WTC11 (cell line): ENCODE measurements at regions not wholly inside any gene's neighbourhood (a gene's known extent, or its start where the extent isn't known, plus 50 kb on each side); places are given as distances from the start of the nearest gene placed in this dataset.
A peak's percentile ranks its signal among the peaks of the same experiment; 100 is the strongest.

Experiments used
- ATAC-seq: fragments of 200-7000 bp; cut with Tn5 transposase; 2 replicates; pipeline ENCODE4 v1.10.0; 2021; ENCODE audit warnings: mild to moderate bottlenecking, moderate library complexity
- CTCF ChIA-PET: fragments of 300-600 bp; sonication (Branson Sonifier 250); formaldehyde crosslinking; loops from one replicate; lab custom pipeline; 2021; ENCODE audit warnings: antibody characterized with exemption; lab: Charles Lee
- POLR2A ChIA-PET: fragments of 350-600 bp; sonication (Branson Sonifier 250); formaldehyde crosslinking; loops from one replicate; lab custom pipeline; 2021; ENCODE audit warnings: antibody characterized with exemption; lab: Charles Lee
- DNase-seq: peaks from one replicate; pipeline ENCODE4 v3.0.0; 2021; ENCODE audit warnings: low spot score
- H3K27ac Mint-ChIP-seq: 2 replicates; pipeline ENCODE4 v1.8.0; 2021; ENCODE audit warnings: mixed read lengths
- H3K27me3 Mint-ChIP-seq: 2 replicates; pipeline ENCODE4 v1.8.0; 2021; ENCODE audit warnings: low read depth, mild to moderate bottlenecking, moderate library complexity, mixed read lengths
- H3K36me3 Mint-ChIP-seq: 2 replicates; pipeline ENCODE4 v1.8.0; 2021; ENCODE audit warnings: mixed read lengths
- H3K4me1 Mint-ChIP-seq: 2 replicates; pipeline ENCODE4 v1.8.0; 2022; ENCODE audit warnings: mixed read lengths
- H3K4me3 Mint-ChIP-seq: 2 replicates; pipeline ENCODE4 v1.8.0; 2021; ENCODE audit warnings: mild to moderate bottlenecking, moderate library complexity, mixed read lengths
- H3K9me3 Mint-ChIP-seq: 2 replicates; pipeline ENCODE4 v1.8.0; 2021; ENCODE audit warnings: mixed read lengths
- AFF4 ChIP-seq: sonication (generic); formaldehyde crosslinking; IDR thresholded peaks from 2 replicates; pipeline ENCODE4 v1.8.1; 2023; ENCODE audit warnings: mild to moderate bottlenecking, missing genetic modification reagents, borderline replicate concordance
- ARID4B ChIP-seq: sonication (generic); formaldehyde crosslinking; IDR thresholded peaks from 2 replicates; pipeline ENCODE4 v1.8.0; 2023; ENCODE audit warnings: missing genetic modification reagents, mild to moderate bottlenecking, borderline replicate concordance
- ATF1 ChIP-seq: sonication (generic); formaldehyde crosslinking; IDR thresholded peaks from 2 replicates; pipeline ENCODE4 v1.8.1; 2023; ENCODE audit warnings: mild to moderate bottlenecking, moderate library complexity, missing genetic modification reagents
- CDX4 ChIP-seq: fragments of 250-450 bp; sonication (Bioruptor Pico); IDR thresholded peaks from 2 replicates; pipeline ENCODE4 v1.9.0; 2021; ENCODE audit warnings: moderate library complexity, mild to moderate bottlenecking, inconsistent platforms, borderline replicate concordance
- CREB1 ChIP-seq: sonication (generic); formaldehyde crosslinking; IDR thresholded peaks from 2 replicates; pipeline ENCODE4 v1.8.0; 2023; ENCODE audit warnings: mild to moderate bottlenecking, missing genetic modification reagents
- FOXP1 ChIP-seq: sonication (generic); formaldehyde crosslinking; IDR thresholded peaks from 2 replicates; pipeline ENCODE4 v1.8.0; 2022; ENCODE audit warnings: missing genetic modification reagents, mild to moderate bottlenecking, moderate library complexity, borderline replicate concordance
- GABPB1 ChIP-seq: sonication (generic); formaldehyde crosslinking; IDR thresholded peaks from 2 replicates; pipeline ENCODE4 v1.8.1; 2023; ENCODE audit warnings: mild to moderate bottlenecking, missing genetic modification reagents
- IRF1 ChIP-seq: sonication (generic); formaldehyde crosslinking; IDR thresholded peaks from 2 replicates; pipeline ENCODE4 v1.8.0; 2023; ENCODE audit warnings: missing genetic modification reagents
- MAX ChIP-seq: sonication (generic); formaldehyde crosslinking; IDR thresholded peaks from 2 replicates; pipeline ENCODE4 v1.8.0; 2022; ENCODE audit warnings: mild to moderate bottlenecking, missing genetic modification reagents
- NFE2L1 ChIP-seq: sonication (generic); formaldehyde crosslinking; IDR thresholded peaks from 2 replicates; pipeline ENCODE4 v1.8.1; 2023; ENCODE audit warnings: missing genetic modification reagents
- NFYB ChIP-seq: sonication (generic); formaldehyde crosslinking; conservative IDR thresholded peaks from 2 replicates; pipeline ENCODE4 v1.8.0; 2022; ENCODE audit warnings: low read depth, missing genetic modification reagents
- SP1 ChIP-seq: sonication (generic); formaldehyde crosslinking; conservative IDR thresholded peaks from 2 replicates; pipeline ENCODE4 v1.8.1; 2022; ENCODE audit warnings: missing genetic modification reagents
- TEAD1 ChIP-seq: sonication (generic); formaldehyde crosslinking; IDR thresholded peaks from 2 replicates; pipeline ENCODE4 v1.8.0; 2022; ENCODE audit warnings: mild to moderate bottlenecking, missing genetic modification reagents
- TP53 ChIP-seq: sonication (generic); formaldehyde crosslinking; IDR thresholded peaks from 2 replicates; pipeline ENCODE4 v1.8.1; 2023; ENCODE audit warnings: mild to moderate bottlenecking, missing genetic modification reagents
- ZNF281 ChIP-seq: sonication (generic); formaldehyde crosslinking; IDR thresholded peaks from 2 replicates; pipeline ENCODE4 v1.8.0; 2023; ENCODE audit warnings: mild to moderate bottlenecking, missing genetic modification reagents
- ZNF317 ChIP-seq: sonication (generic); formaldehyde crosslinking; IDR thresholded peaks from 2 replicates; pipeline ENCODE4 v1.8.1; 2023; ENCODE audit warnings: low read depth, mild to moderate bottlenecking, moderate library complexity, missing genetic modification reagents, borderline replicate concordance
- ZNF423 ChIP-seq: fragments of 250-450 bp; sonication (Bioruptor Pico); IDR thresholded peaks from 2 replicates; pipeline ENCODE4 v2.1.2; 2022; ENCODE audit warnings: mild to moderate bottlenecking, moderate library complexity
- ZNF425 ChIP-seq: fragments of 250-450 bp; sonication (Bioruptor Pico); conservative IDR thresholded peaks from 2 replicates; pipeline ENCODE4 v1.9.0; 2021; ENCODE audit warnings: mild to moderate bottlenecking

GRCh38 chr16:85491798-85492294 lies 121.3 kb upstream of the GSE1 start (continued):
- TF ChIP-seq ARID4B (no peak), CREB1 (no peak), MAX (CRISPR knock-in tag) (no peak), FOXP1 (CRISPR knock-in tag) (no peak), CDX4 (CRISPR knock-in tag) (no peak), ATF1 (CRISPR knock-in tag) (no peak), SP1 (CRISPR knock-in tag) (no peak), NFE2L1 (CRISPR knock-in tag) (no peak), ZNF425 (CRISPR knock-in tag) (no peak)

- TF ChIP-seq ZNF317 (CRISPR knock-in tag), result no peak
- 0 out of 2 replicates have a peak, but pooled peaks have one; percentile 14 for TF ChIP-seq GABPB1
- no peak for TF ChIP-seq ZNF423 (CRISPR knock-in tag)
- TF ChIP-seq, all 79 proteins: peak for 1
- no peak overlapping the region for H3K4me3 Mint-ChIP-seq
- DNase-seq, result no peak
- peaks cover 17% of the 10 kb centered on the region for H3K4me1 Mint-ChIP-seq
- ATAC-seq, result peak; percentile 17; the same call in 1 of the 2 replicates
- no peaks in the 10 kb centered on the region for H3K9me3 Mint-ChIP-seq
- H3K27me3 Mint-ChIP-seq, result no peaks in the 10 kb centered on the region
- no peaks in the 10 kb centered on the region for H3K36me3 Mint-ChIP-seq
- ChIA-PET CTCF (interaction anchor here (1.0 to 4.4 kb wide), 19 partner anchors 9 to 123 kb away, joined by 3 to 66 read pairs (median 11); no protein-coding TSS in a partner anchor), POLR2A (interaction anchor here (0.6 kb wide), 1 partner anchor 134 kb away, joined by 3 read pairs; no protein-coding TSS in a partner anchor)
- peak overlapping the region; percentile 23 for H3K27ac Mint-ChIP-seq
Observed at GRCh38 chr16:85492295-85492864, 120.7 kb upstream of the GSE1 start.

- ATAC-seq, result no peak
- Mint-ChIP-seq H3K36me3 (no peaks in the 10 kb centered on the region), H3K27me3 (no peaks in the 10 kb centered on the region), H3K4me1 (peaks cover 17% of the 10 kb centered on the region), H3K9me3 (no peaks in the 10 kb centered on the region), H3K27ac (no peak overlapping the region), H3K4me3 (no peak overlapping the region)
- ChIA-PET CTCF (interaction anchor here (1.0 to 4.4 kb wide), 6 partner anchors 20 to 223 kb away, joined by 3 to 66 read pairs (median 4); no protein-coding TSS in a partner anchor), POLR2A (no interaction called here)
- no peak for DNase-seq
- TF ChIP-seq AFF4 (CRISPR knock-in tag) (no peak), ZNF281 (CRISPR knock-in tag) (no peak), TEAD1 (CRISPR knock-in tag) (no peak), TP53 (CRISPR knock-in tag) (no peak), IRF1 (CRISPR knock-in tag) (no peak), NFYB (CRISPR knock-in tag) (no peak)
Observed at GRCh38 chr16:85494315-85494714, 118.8 kb upstream of the GSE1 start.
